ENCODE measurements at regions not wholly inside any gene's neighbourhood (a gene's known extent, or its start where the extent isn't known, plus 50 kb on each side); places are given as distances from the start of the nearest gene placed in this dataset.
A peak's percentile ranks its signal among the peaks of the same experiment; 100 is the strongest.

DNA sequence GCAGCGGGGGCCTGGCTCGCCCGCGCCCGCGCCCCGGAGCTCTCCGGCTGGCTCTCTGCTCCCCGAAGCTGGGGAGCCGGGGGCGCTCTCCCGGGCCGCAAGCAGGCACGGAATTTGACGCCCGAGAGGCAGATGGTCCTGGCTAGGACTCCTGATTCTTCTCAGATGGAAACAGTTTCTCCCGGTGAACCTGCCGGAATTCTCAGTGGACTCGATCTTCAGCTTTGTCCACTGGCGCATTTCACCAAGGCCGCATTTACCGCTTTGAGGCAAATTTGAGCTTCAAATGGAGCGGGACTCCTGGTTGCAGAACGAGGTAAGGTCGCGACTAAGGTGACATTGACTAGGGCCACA is 305.7 kb upstream of the KCNN2 start:
- H3K9ac ChIP-seq: no peak overlapping the region
- H3K4me1 ChIP-seq: peaks cover 23% of the 10 kb centered on the region
- no peaks in the 10 kb centered on the region for H4K20me1 ChIP-seq (ENCODE audit: low read depth)
- H3K4me3 Mint-ChIP-seq: peak overlapping the region; percentile 47
- peak; percentile 39 for DNase-seq (ENCODE audit: low spot score)
- H3K4me3 ChIP-seq: peak overlapping the region; percentile 48
- H3K4me1 Mint-ChIP-seq: peaks cover 23% of the 10 kb centered on the region
- H3K27me3 ChIP-seq: peaks cover 35% of the 10 kb centered on the region
- H3K4me2 ChIP-seq: peak overlapping the region; percentile 93
- H3K79me2 ChIP-seq (ENCODE audit: low read depth): no peaks in the 10 kb centered on the region
- H3K27ac Mint-ChIP-seq: no peak overlapping the region
- peaks cover 11% of the 10 kb centered on the region for H3K27me3 Mint-ChIP-seq (ENCODE audit: insufficient read depth, low read depth)
- TF ChIP-seq EZH2phosphoT487 (IDR thresholded peaks at IDR 0.05) (peak; percentile 26), EZH2 (IDR thresholded peaks at IDR 0.05) (peak; percentile 74), CTCF (IDR thresholded peaks at IDR 0.05) (no peak)
- peak overlapping the region; percentile 78 for H2AFZ ChIP-seq (replicated peaks)
- no peaks in the 10 kb centered on the region for H3F3A ChIP-seq (ENCODE audit: low read depth)
- H3K27ac ChIP-seq: no peak overlapping the region
- H3K36me3 Mint-ChIP-seq: no peaks in the 10 kb centered on the region
- no peaks in the 10 kb centered on the region for H3K36me3 ChIP-seq
- no peaks in the 10 kb centered on the region for H3K9me3 Mint-ChIP-seq
- no peaks in the 10 kb centered on the region for H3K9me3 ChIP-seq (ENCODE audit: low read depth)

GRCh38 chr5:114060866-114061265 is 301.0 kb upstream of the KCNN2 start:
- H3K4me2 ChIP-seq: no peak overlapping the region
- no peak overlapping the region for H3K9ac ChIP-seq
- no peak overlapping the region for H3K27ac ChIP-seq
- no peaks in the 10 kb centered on the region for H3K36me3 ChIP-seq
- no peak for DNase-seq (ENCODE audit: low spot score)
- H4K20me1 ChIP-seq (ENCODE audit: low read depth): no peaks in the 10 kb centered on the region
- no peak overlapping the region for H3K4me3 Mint-ChIP-seq
- H3K27ac Mint-ChIP-seq: no peak overlapping the region
- no peaks in the 10 kb centered on the region for H3K9me3 ChIP-seq (ENCODE audit: low read depth)
- no peaks in the 10 kb centered on the region for H3K79me2 ChIP-seq (ENCODE audit: low read depth)
- peaks cover 11% of the 10 kb centered on the region for H3K27me3 Mint-ChIP-seq (ENCODE audit: insufficient read depth, low read depth)
- H3K4me1 ChIP-seq: peaks cover 26% of the 10 kb centered on the region
- H3F3A ChIP-seq (ENCODE audit: low read depth): no peaks in the 10 kb centered on the region
- peaks cover 26% of the 10 kb centered on the region for H3K4me1 Mint-ChIP-seq
- H3K4me3 ChIP-seq: no peak overlapping the region
- no peaks in the 10 kb centered on the region for H3K36me3 Mint-ChIP-seq
- no peak for TF ChIP-seq CTCF (IDR thresholded peaks at IDR 0.05)
- TF ChIP-seq EZH2phosphoT487 (IDR thresholded peaks at IDR 0.05): no peak
- no peak for TF ChIP-seq EZH2 (IDR thresholded peaks at IDR 0.05)
- H3K27me3 ChIP-seq: peaks cover 22% of the 10 kb centered on the region
- H3K9me3 Mint-ChIP-seq: no peaks in the 10 kb centered on the region
- H2AFZ ChIP-seq (replicated peaks): no peak overlapping the region

- Mint-ChIP-seq H3K27me3 (ENCODE audit: insufficient read depth, low read depth) (peaks cover 5% of the 10 kb centered on the region), H3K9me3 (no peaks in the 10 kb centered on the region), H3K36me3 (no peaks in the 10 kb centered on the region), H3K4me1 (peaks cover 21% of the 10 kb centered on the region), H3K4me3 (no peak overlapping the region), H3K27ac (peak overlapping the region; percentile 16)
- H3K27me3 ChIP-seq: no peaks in the 10 kb centered on the region
- no peaks in the 10 kb centered on the region for H3K9me3 ChIP-seq (ENCODE audit: low read depth)
- DNase-seq (ENCODE audit: low spot score): peak; percentile 17
- no peak overlapping the region for H3K27ac ChIP-seq
- H3K4me1 ChIP-seq: peaks cover 20% of the 10 kb centered on the region
- no peak for TF ChIP-seq EZH2 (IDR thresholded peaks at IDR 0.05)
- TF ChIP-seq CTCF (IDR thresholded peaks at IDR 0.05): peak; percentile 28
- no peaks in the 10 kb centered on the region for H3F3A ChIP-seq (ENCODE audit: low read depth)
- no peak overlapping the region for H2AFZ ChIP-seq (replicated peaks)
- no peak overlapping the region for H3K4me3 ChIP-seq
- no peak overlapping the region for H3K9ac ChIP-seq
- no peaks in the 10 kb centered on the region for H4K20me1 ChIP-seq (ENCODE audit: low read depth)
- H3K4me2 ChIP-seq: peak overlapping the region; percentile 11
- H3K79me2 ChIP-seq (ENCODE audit: low read depth): no peaks in the 10 kb centered on the region
- no peaks in the 10 kb centered on the region for H3K36me3 ChIP-seq
These were observed 298.7 kb upstream of the KCNN2 start for GRCh38 chr5:114062932-114063867.
